Stimulated activated CD4-positive, alpha-beta T cell treated with anti-CD3 and anti-CD28 coated beads, Interleukin-12 subunit alpha, Interleukin-12 subunit beta, amount 100 ng/mL, for 48 hours (primary cell): ENCODE measurements at regions not wholly inside any gene's neighbourhood (a gene's known extent, or its start where the extent isn't known, plus 50 kb on each side); places are given as distances from the start of the nearest gene placed in this dataset.

ENCODE experiments used
- DNase-seq, 3 donors: peaks; one replicate each; pipeline ENCODE4 v3.0.0-alpha.2; 2020; ENCODE audit warnings: low read depth in 2 of 3, low spot score in 1 of 3

DNA sequence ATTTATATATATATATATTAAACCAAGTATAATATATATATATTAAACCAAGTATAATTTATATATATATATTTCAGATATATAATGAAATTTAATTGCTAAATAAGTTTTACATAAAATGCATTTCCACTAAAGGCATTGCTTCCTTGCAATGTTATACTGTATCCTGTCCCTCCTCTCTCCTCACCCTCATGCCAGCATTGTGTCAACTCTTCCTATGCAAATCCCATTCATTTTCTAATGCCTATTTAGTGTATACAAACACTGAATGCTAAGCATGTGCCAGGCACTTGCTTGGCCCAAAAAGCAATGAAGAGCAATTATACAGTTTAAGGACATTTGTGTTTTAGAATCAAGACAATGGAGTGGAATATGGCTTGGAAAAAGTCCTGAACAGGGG, 71.7 kb upstream of the PRMT6 start:
- DNase-seq, result no peak

- no peak for DNase-seq
These were observed 69.9 kb upstream of the PRMT6 start for GRCh38 chr1:106986603-106987002.

GRCh38 chr1:106995970-106996369, 60.5 kb upstream of the PRMT6 start:
- DNase-seq, result no peak

GRCh38 chr1:106998431-106999002, 58.0 kb upstream of the PRMT6 start:
- DNase-seq, result no peak

DNA sequence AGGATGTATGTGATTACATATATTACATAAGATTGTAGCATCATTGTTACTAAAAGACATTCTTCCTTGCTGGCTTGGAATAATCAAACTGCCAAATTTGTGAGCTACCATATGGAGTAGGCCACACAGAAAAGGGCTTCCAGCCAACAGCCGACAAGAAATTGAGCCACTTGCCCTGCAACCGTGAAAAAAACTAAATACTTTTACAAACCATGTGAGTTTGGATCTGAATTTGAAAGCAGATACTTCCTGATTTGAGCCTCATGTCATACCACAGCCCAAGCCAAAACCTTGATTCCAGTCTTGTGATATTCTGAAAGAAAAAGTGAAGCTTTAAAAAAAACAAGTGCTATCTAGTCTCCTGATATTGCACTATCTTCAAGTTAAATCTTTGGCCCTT, 55.6 kb upstream of the PRMT6 start:
- DNase-seq, result no peak

DNA sequence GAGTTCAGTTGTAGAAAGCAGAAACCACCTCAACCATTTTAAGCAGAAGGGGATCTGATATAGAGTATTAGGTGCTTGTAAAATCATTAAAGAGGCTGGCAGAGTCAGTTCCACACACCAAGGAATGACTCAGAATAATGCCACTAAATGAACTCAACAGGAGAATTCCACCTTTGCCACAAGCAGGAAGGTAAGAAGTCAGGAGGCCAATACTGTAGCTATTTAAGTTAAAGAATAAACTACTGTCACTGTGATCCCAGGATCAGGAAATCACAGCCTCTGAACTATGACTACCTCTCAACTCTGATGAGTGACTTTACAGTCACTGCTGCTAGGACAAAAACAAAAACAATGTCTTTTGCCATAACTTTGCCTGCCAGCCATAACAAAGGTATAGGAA, 52.5 kb upstream of the PRMT6 start:
- no peak for DNase-seq

DNA sequence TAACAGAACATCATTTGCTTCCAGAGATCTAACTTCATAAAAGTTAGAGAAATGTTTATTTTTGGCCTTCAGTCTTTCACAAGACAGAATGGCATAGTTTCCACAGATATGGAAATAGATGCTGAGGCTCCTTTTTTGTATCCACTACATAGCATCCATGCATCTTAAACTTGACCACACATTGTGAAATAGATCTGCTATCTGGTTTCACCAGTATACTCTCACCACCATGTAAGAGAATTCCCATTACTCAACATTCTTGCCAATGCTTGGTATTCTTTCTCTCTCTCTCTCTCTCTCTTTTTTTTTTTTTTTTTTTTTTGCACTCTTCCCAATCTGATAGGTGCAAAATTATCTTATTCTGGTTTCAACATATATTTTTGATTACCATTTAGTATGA, 52.1 kb upstream of the PRMT6 start:
- DNase-seq, result no peak
